OCI-LY3 (cell line): ENCODE measurements at regions not wholly inside any gene's neighbourhood (a gene's known extent, or its start where the extent isn't known, plus 50 kb on each side); places are given as distances from the start of the nearest gene placed in this dataset.
"Not testable (repeated sequence)": the region's sequence is repeated elsewhere in the genome, so short reads cannot be mapped to it uniquely, and the experiment has no call there.

Experiments
- CTCF ChIP-seq: fragments of 200-600, 300-600 bp; sonication (generic); IDR thresholded peaks from 2 replicates; pipeline ENCODE4 v1.5.1; 2014; ENCODE audit warnings: antibody characterized with exemption, low read length, low read depth
- EZH2phosphoT487 ChIP-seq: fragments of 200-600 bp; shearing (Covaris generic); IDR thresholded peaks from 2 replicates; pipeline ENCODE4 v1.6.1; 2018; ENCODE audit warnings: antibody characterized with exemption, mixed run types, low read depth

- not testable (repeated sequence) for TF ChIP-seq CTCF, EZH2phosphoT487
These were observed 120.2 kb upstream of the FOLH1 start for GRCh38 chr11:49328485-49329186.
